Brain pericyte (primary cell): ENCODE measurements at regions not wholly inside any gene's neighbourhood (a gene's known extent, or its start where the extent isn't known, plus 50 kb on each side); places are given as distances from the start of the nearest gene placed in this dataset.

Experiments
- DNase-seq: peaks from one replicate; pipeline ENCODE4 v3.0.0-alpha.2; 2012; ENCODE audit warnings: low read depth, low spot score

DNA sequence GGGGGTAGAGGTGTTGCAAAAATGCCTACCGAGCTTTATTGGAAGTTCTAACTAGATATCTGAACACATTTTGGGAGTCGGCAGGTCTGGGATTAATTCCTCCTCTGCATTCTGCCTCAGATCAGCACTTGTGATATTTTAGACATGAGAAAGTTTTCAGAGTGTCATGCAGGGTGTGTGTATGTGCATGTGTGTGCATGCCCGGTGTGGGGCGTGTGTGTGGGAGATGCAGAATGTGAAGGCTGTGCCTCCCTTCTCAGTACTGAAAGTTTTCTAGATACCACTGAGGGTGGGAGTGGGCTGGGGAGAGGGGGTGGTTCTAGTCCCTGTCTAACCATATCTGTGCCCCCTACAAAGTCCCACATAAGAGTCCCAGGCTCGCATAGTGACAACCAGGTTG, 180.0 kb upstream of the NTM start:
- no peak for DNase-seq

DNA sequence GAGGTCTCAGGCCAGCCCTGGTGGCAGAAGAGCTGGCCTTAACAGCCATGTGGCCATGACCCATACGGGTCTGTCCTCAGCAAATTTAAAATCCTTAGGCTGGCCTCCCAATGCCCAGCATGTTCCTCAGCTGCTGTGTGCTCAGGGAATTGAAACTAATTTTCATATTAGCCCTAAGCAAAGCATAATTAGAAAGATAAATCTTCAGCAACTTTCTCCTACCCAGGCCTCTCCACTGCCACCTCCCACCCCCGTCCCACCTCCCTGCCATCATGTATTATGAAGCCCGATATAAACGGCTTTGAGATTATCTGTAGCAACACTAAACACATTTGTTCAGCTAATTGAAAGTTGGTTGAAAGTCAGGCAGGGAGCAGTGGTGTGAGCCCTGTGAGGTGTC, 178.8 kb upstream of the NTM start:
- DNase-seq: no peak

GRCh38 chr11:131192628-131193027, 177.8 kb upstream of the NTM start:
- DNase-seq: no peak

GRCh38 chr11:131193031-131193501, 177.3 kb upstream of the NTM start:
- no peak for DNase-seq

DNA sequence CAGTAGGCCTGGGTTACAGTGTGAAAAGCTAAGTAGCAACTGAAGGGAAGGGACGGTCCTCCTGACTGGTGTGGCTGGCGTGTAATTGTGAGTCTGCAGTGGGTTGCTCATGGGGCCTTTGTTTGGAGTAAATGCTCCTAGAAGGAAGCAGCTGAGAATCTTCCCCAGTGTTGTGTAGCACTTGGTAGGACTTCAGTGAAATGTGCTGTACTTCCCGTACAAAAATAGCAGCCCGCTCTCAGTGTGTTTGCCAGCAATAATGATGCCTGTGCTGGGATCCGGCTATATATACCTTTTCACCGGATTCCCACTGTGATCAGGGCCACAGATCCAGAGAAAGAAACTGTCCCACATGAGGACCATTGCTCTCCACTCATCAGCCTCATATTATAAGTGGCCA, 175.7 kb upstream of the NTM start:
- no peak for DNase-seq

- DNase-seq: no peak
Observed at GRCh38 chr11:131195661-131196517, 174.5 kb upstream of the NTM start.

- no peak for DNase-seq
Observed at GRCh38 chr11:131198161-131199014, 172.0 kb upstream of the NTM start.

GRCh38 chr11:131199015-131199280, 171.5 kb upstream of the NTM start:
- no peak for DNase-seq

DNA sequence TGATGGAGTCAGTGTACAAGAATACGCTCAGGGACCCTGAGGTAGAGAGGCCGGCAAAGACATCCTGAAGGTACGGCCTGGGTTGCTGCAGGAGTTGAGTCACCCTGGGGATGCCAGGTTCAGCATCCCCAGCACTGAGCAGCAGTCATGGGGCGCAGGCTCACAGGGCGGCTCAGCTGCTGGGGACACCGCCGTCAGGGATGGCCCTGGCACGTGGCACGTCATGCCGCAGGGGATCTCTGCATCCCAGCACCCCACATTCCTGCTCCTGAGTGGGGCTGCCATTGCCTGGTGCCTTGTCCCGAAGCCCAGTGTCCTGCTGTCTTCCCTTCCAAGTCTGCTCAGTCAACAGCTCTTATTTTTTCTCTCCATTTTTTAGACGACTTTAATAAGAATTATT, 168.7 kb upstream of the NTM start:
- DNase-seq: no peak

DNA sequence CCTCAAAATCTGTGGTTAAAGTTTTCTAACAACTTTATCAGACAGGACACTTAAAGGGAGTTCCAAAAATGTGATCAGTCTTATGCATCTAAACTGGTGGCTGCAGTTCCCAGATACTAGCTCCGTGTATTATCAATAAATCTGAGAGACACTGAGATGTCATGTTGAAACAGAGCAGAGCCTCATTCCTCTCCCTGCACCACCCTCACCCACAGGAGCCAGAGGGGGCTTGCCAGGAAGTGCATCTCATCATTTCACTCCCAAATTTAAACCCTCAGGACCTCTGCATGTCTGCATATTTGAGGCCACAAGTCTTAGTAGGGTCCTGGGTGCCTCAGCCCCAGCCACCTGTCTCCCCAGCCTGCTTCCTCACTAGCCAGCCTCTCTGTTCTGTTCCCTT, 167.4 kb upstream of the NTM start:
- DNase-seq: no peak

GRCh38 chr11:131204282-131204681, 166.1 kb upstream of the NTM start:
- DNase-seq: no peak

DNA sequence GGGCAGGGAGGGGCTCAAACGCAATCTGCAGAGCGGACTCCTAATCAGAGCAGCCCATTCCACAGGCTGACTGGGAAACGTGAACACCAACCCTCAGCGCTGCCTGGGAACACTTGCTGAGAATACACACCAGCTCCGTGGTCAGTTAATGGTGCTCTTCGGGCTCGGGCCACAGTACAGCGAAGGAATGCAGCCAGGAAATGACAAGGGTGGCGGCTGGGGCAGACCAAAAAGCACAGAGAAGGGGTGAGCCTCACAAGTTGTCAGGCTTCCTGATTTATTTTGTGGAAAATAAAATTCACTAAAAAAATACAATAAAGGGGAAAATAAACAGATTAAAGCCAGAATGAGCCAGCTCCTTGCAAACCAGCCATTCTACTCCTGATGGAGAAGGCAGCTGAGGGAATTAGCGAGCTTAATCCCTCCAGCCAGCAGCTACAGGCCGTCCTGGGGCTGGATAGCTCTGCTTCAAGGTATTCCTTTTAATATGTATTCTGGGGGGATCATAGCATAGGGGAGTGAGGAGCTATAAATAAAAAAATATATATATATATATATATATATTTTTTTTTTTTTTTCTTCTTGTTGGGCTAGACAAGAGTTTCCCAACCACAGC, 165.5 kb upstream of the NTM start:
- DNase-seq: no peak

GRCh38 chr11:131206671-131207070, 163.7 kb upstream of the NTM start:
- DNase-seq: no peak

DNA sequence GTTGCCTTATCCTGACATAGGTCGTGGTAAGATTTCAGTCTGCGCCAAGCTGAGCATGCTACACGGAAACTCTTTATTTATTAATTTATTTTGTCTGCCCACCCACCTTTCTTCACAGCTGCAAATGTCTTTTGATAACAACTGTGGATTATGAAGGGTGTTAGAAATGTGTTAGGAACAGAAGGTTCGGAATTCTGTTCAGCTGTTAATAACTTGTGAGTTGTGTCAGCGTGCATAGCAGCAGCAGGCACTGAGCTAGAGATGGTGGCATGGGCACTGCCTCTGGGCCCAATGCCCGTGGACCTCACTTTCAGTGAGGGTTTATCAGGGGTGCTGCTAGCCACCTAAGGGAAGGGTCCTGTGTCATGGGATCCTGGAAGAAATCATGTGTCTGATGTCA, 162.5 kb upstream of the NTM start:
- no peak for DNase-seq

- DNase-seq: no peak
Observed at GRCh38 chr11:131217313-131218310, 152.8 kb upstream of the NTM start.

GRCh38 chr11:131218542-131218941, 151.9 kb upstream of the NTM start:
- no peak for DNase-seq

GRCh38 chr11:131219646-131220045, 150.8 kb upstream of the NTM start:
- no peak for DNase-seq

- DNase-seq: no peak
Observed at GRCh38 chr11:131223198-131223991, 147.0 kb upstream of the NTM start.

DNA sequence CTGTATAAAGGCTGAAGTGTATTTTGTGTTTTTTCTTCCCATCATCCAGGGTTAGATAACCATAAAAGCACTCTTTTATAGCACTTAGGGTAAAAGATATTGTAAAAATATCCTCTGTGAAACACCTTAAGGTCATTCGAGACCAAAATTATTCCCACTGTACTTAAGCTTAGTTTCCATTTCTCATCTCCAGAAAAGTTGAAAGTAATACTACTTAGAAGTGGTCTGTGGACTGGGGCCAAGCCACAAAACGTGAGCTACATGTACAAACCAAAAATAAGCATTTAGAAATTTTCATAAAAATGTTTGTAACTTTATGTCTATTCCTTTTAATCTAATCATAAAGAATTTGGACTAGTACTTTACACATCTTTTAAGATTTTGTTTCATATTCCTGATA, 142.0 kb upstream of the NTM start:
- no peak for DNase-seq

GRCh38 chr11:131229221-131229620, 141.2 kb upstream of the NTM start:
- no peak for DNase-seq
